CD4-positive, alpha-beta T cell treated with Interleukin-4 for 4 hours (primary cell): ENCODE measurements at regions not wholly inside any gene's neighbourhood (a gene's known extent, or its start where the extent isn't known, plus 50 kb on each side); places are given as distances from the start of the nearest gene placed in this dataset.

Experiments used
- DNase-seq: peaks from one replicate; pipeline ENCODE4 v3.0.0-alpha.2; 2020

DNA sequence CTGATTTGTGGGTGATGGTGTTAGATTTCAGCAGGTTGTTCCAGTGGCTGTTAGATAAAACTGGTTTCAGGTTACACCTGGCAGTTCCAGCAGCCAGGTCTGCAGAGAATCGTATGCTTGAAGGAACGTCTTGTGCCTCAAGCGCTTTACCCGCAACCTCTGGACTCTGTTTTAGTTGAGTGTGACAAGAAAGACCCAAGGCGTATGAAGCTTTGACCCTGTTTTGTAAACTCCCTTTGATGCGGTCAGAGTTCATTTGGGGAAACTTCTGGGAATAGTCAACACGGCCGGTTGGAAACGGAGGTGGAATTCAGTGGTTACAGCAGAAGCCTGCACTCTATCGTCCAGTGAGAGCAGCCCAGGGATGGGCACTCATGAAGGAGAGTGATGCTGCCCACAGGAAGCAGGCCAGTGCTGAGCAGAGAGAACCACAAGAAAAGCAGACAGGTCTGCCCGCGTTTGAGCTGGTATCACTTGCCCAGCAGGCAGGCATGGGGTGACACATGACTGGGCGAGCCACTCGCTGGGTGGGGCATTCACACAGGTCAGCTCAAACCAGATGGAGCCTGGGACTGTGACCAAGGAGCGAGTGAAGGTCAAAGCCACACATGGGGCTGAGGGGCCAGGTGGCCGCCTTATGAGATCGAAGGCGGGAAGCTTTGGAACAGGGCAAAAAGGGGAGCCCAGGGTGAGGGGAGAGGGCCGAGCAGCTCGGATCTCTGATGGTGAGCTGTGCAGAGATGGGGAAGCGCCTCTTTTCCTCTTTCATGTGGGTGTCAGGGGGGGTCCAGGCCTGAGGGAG is 99.6 kb upstream of the MBOAT2 start:
- no peak for DNase-seq

DNA sequence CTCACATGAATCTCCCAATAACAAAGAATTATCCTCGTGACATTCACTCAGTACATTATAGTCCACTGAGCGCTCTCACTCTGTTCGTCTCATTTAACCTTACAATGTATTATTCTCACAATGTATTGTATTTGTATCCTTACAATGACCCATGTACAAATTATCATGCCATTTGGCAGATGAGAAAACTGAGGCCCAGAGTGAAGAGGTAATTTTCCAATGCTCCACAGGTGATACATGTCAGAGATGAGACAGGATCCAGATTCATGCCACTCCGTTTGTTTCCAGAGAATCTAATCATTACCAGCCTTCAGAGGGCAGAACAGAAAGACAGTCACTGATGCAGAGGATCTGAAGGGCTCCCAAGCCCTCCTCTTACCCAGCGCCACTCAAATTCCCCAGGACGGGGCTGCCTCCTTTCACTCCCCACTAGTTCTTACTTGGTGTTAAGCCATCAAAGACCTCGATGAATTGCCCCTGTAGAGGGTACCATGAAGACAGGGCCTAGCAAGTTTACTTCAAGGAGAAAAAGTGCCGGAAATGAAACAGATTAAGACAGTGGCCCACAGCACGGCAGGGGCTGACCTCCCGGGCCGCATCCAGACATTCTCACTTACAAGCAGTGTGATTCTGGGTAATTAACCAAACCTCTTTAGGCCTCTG is 98.4 kb upstream of the MBOAT2 start:
- DNase-seq = no peak

DNA sequence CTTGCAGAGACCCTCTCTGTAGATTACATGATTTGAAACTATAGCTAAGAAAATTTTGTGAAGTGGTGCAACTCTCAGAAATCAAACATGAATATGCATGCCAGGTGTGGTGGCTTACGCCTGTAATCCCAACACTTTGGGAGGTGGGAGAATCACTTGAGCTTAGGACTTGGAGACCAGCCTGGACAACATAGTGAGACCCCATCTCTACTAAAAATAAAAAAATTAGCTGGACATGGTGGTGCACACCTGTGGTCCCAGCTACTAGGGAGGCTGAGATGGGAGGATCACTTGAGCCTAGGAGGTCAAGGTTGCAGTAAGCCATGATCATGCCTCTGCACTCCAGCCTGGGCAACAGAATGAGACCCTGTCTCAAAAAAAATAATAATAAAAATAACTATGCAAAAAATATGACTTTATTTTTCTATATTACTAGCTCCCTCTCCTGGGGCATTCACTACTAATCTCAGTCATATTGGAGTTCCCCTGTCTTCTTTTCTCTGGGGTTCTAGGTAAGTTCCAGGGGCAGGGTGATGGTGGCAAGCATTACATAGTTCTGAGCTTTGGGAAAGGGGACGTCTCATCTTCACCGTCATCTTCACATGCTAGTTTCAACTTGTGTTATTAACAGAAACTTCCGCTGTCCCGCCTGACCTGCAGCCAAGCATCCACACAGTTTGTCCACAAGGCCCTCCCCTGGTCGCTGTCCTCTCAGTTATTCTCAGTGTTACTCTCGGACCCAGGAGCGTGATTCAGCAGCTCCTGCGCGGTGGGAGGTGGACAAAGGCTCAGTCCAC is 96.8 kb upstream of the MBOAT2 start:
- no peak for DNase-seq

DNA sequence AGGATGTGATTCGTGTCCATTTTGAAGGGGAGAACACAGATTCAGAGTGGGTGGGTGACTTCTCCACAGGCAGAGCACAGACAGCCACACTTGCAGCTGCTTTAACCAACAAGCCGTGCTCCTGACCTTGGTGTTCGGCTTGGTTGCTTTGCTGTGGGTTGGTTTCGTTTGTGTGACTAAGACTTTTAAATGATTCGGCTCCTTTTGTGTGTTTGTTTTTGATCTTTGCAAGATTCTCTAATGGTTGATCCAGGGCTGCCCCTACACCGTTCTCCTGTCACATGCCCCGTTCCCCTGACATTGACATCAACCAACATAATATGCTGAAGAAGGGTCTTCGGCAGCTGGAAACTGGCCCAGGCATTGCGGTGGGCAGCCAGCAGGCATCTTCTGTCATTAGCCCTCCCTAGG is 95.9 kb upstream of the MBOAT2 start:
- DNase-seq = no peak

DNA sequence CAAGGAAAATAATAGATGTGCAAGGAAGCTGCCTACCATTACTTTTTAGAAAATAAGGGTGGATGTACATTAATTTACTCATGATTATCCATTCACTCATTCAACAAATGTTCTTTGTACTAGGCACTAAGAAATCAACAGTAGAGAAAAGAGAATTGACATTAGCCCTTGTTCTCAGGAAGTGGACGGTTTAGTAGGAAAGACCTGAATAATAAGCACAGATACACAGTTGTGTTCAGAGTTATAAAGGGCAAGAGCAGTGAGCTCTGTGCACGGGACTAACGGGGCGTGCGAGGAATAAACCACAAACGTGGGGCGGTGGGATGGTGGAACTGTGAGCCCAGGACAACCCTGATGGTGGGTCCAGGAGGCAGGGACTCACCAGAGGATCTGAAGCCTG is 94.4 kb upstream of the MBOAT2 start:
- no peak for DNase-seq

DNA sequence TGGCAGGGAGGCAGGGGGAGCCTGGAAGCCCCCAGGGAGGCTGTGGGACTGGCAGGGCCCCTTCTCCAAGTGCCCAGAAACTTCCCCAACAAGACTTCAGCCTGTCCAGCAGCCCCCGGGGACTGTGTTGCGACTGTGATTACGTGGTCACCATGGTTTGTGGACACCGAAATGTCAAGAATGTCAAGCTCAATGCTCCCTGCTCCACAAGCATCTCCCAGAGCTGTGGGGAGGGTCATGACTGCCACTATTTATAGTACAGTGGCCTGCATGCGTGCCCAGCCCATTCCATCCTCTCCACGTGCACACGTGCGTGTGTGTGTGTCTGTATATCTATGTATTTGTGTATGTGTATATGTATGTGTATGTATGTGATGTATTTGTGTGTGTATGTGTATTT is 93.8 kb upstream of the MBOAT2 start:
- DNase-seq = no peak

DNA sequence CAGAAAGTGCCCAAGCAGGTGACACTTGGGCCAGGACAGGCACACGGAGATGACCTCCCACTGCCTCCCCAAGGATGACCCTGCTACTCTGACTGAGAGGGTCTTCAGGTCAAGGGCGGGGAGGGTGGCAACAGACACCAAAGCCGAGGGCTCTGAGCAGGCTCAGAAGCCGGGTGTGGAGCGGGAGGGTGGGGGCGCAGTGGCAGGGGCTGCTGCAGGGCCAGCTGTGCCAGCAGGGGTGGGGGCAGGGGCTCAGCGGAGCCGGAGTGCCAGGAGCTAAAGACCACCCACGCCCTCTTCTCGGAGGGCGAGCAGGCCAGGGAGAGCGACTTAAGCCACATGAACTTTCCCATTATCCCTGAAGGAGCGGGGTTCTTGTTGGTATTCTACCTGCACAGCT is 93.3 kb upstream of the MBOAT2 start:
- DNase-seq = no peak

DNA sequence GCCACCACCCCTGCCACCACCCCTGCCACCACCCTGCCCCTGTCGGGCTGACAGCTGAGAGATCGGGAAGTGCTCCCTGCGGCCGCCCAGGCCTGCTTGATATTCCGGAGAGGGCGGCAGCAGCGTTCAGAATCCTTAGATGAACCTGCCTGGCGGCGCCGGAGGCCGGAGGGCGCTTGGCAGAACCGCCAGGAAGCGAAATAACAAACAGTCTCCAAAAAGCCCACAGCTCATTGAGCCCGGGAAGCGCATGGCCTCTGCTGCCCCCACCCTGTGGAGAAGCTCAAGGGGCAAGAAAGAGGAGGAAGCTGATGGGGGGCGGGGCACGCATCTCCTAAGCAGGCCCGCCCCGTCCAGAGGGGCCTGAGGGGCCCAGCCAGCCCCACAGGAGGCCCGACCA is 92.2 kb upstream of the MBOAT2 start:
- DNase-seq = no peak

DNA sequence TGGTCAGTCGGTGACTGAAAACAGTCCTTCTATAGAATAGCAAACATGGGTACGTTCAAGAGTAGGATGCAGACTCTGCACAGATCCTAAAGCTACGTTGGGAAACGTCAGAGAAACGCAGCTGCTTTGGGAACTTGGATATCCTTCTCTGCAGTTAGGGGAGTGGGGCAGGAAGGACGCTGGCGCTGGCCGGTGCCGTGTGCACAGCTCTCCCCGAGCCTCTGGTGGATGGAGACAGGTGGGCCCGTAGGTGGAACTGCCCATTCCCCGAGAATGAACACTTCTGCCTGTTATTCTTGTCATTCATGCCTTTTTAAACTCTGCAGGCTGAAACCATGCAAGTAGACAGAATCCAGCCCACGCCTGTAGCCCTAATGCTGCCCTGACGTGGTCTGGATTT is 91.7 kb upstream of the MBOAT2 start:
- DNase-seq = no peak

DNA sequence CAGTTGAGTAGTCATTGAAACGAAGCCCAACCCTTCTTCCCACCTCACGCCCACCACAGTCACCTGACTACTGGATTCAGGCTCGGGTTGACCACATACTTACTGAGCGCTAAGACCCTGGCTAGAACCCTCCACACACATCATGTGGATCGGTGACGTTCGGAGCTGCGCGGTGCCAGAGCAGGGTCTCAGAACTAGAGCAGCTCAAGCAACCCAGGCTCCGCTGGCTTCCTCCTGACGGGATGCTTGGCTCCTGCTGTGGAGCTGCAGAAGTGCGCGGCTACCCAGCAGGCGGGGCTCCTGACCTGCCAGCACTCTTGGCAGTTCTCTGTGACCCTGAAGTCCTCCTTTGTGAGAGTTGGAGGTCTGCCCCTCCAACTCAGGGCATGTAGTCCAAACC is 90.6 kb upstream of the MBOAT2 start:
- DNase-seq = no peak

DNA sequence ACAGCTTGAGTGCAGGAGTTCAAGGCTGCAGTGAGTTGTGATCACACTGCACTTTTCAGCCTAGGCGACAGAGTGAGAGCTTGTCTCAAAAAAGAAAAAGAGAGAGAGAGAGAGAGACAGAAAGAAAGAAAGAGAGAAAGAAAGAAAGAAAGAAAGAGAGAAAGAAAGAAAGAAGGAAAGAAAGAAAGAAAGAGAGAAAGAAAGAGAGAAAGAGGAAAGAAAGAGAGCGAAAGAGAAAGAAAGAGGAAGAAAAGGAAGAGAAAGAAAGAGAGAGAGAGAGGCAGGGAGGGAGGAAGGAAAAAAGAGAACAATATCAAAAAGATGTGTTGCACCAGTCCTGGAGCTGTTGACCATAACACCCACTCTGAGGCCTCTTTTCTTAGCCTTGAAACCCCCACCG is 89.8 kb upstream of the MBOAT2 start:
- DNase-seq = no peak

DNA sequence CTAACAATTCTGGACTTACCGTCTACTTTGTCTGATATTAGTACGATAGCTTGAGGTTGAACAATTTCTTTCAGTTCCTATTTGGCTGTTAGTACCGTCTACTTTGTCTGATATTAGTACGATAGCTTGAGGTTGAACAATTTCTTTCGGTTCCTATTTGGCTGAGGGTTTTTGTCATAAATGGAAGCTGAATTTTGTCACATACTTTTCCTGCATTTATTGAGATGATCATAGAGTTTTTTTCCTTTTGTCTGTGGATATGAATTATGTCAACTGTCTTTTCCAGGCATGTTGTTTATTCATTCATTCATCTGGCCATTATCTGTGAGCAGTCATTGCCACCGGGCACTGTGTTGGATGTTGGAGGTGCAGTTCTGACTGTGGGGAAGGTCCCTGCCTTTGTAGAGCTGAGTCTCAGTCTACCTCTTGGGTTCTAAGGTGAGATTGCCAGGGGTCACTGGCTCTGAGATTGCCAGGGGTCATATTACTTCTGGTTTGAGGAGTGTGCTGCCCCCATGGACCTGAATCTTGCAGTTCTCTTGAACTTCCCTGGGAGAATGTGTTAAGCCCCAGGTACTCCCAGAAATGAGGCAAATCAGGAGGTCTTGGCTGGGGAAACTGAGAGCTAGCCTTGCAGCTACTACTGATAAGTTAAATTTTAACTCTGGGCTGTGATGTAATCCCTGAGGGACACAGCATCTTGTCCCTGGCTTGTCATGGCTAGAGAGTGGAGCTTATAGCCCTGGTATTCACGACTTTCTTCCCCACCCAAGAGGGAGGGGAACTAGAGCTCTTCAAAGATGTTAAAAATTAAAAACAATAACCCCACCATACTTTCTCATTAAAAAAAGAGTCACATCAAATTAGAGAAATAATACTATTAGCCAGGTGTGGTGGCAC is 89.1 kb upstream of the MBOAT2 start:
- no peak for DNase-seq

DNA sequence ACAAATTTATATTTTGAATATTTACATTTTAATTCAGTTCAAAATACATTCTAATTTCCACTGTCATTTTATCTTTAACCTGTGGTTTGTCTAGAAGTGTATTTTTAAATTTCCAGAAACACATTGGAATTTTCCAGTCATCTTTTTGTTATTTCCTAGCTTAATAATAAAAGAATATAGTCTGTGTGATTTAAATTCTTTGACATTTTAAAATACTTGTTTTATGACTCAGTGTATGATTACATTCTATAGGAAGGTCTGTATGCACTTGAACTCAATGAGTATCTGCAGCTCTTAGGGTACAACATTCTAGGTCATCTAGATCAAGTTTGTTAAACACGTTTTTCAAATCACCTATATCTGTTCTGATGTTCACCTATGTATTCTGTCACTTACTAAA is 88.3 kb upstream of the MBOAT2 start:
- DNase-seq = no peak

DNA sequence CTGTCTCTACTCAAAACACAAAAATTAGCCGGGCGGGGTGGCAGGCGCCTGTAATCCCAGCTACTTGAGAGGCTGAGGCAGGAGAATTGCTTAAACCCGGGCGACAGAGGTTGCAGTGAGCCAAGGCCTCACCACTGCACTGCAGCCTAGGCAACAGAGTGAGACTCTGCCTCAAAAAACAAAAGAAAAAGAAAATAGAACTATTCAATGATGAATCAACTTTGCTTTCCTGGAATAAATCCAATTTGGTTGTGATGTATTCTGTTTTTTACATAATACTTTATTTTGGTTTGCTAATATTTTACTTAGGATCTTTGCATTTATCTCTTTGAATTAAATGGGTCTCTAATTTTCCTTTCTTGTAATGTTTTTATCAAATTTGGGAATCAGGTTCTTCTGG is 86.3 kb upstream of the MBOAT2 start:
- no peak for DNase-seq

DNA sequence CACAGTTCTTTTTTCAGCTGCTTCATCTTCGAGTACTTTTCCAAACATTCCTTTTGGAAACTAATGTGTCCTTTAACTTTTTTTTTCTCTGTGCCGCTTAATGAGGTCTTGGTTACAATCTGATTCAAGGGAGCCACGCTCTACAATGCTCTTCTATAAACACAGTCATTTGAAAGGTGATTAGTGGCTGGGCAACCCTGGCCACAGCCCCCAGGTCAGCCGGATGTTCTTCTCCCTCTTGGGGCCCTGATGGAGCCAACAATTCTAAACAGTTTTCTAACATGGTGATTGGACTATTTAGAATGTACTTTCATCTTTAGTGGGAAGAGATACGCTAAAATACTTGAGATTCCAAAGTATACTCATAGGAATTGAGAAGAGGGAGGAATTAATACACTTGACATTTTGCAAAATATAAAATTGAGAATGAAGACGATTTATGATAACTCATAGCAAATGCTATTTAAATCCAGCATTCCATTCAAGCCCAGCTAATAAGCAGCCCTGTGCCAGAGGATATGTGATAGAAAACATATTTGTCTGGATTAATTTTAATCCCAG is 83.7 kb upstream of the MBOAT2 start:
- no peak for DNase-seq

DNA sequence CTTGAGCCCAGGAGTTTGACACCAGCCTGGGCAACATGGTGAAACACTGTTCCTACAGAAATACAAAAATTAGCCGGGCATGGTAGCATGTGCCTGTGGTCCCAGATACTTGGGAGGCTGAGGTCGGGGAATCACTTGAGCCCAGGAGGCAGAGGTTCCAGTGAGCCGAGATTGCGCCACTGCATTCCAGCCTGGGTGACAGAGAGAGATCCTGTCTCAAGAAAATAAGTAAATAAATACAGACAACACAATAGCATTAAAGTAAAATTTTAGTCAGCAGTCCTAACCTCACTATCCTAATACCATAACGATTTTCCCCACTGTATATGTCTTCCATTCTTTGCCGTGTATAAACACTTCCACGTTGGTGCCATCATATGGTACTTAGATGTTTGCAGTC is 83.0 kb upstream of the MBOAT2 start:
- no peak for DNase-seq

DNA sequence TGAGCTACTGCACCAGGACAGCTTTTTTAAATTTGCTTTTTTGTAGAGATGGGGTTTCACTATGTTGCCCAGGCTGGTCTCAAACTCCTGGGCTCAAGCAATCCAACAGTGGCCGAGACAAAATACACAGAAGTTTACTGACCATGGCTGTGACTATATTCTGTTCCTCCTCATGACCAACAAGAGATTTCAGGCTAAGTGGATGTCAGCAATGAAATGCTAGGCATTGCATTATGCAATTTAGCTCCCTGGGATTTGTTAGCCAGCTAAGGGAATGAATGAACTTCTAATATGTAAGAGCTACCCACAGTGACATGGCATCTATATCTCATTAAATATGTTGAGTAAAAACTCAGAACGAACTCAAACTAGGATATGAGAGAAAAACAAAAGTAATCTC is 81.9 kb upstream of the MBOAT2 start:
- no peak for DNase-seq

DNA sequence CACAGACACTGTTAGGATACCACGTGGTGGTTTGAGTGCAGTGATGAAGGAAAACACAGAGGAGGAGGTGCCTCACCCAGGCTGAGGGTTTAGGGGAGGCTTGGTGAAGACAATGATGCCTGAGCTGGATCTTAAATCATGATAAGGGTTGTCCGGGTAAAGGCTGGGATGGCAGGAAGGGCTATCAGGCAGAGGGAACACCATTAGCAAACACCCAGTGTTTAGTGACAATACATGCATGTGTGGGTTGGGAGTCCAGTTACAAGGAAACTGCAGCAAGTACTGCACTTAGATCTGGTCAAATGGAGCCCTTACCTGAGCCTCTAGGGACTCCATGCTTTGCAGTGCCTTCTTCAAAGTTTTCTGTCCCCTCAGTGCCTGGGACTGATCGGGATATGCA is 79.8 kb upstream of the MBOAT2 start:
- DNase-seq = no peak

DNA sequence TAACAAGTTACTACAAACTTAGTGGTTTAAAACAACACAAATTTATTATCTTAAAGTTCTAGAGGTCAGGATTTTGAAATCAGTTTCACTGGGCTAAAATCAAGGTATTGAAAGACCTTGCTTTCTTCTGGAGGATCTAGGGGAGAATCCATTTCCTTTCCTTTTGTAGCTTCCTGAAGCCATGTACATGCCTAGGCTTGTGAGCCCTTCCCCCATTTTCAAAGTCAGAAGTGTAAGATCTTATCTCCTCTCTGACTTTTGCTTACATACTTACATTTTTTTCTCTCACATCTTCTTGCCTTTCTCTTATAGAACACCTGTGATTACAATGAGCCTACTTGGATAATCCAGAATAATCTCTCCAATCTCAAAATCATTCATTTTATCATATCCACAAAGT is 78.7 kb upstream of the MBOAT2 start:
- no peak for DNase-seq

DNA sequence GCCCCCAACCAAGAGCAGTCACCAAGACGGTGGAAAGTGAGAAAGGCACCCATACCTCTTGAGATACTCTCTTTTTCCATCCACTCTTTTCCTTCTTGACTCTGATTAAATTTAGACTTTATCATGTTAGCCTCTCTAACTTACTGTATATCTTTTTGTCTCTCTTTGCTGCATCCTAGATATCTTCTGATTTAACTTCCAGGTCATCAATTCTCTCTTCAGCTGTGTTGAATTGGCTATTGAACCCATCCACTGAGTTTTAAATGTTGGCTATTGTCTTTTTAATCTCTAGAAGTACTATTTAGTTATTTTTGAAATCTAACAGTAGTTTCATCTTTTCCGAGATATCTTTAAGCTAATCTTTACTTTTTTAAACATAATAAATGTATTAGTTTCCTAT is 78.3 kb upstream of the MBOAT2 start:
- no peak for DNase-seq

DNA sequence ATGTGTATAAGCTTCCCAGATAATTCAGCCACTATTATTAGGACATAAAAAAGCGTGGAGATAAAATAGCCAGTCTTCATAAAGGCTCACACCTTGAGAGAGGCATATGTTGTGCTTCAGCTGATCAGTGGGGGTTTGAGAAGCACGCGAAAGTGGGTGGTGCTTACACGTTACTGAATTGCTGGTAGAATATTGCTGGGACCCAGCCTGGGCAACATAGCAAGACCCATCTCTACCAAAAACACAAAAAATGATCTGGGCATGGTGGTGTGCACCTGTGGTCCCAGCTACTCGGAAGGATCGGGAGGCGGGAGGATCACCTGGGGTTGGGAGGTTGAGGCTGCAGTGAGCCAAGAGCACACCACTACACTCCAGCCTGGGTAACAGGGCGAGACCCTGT is 74.9 kb upstream of the MBOAT2 start:
- DNase-seq = no peak

DNA sequence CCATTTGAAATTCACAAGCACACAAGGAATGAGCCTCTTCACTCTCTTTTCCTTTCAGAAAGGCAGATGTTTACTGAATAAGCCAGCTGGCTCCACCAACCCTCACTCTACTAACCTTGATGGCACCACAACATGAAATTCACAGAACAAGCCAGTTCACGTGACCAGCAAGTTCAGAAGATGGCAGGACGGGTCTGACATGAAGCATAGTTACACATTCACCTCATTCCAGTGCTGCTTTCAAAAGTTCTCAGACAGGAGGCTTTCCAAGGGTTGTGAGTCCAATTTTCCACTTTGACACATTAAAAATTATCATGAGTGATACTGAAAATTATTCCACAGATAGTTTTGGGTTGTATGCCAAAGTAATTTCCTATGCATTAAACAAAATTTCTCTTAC is 74.2 kb upstream of the MBOAT2 start:
- no peak for DNase-seq

DNA sequence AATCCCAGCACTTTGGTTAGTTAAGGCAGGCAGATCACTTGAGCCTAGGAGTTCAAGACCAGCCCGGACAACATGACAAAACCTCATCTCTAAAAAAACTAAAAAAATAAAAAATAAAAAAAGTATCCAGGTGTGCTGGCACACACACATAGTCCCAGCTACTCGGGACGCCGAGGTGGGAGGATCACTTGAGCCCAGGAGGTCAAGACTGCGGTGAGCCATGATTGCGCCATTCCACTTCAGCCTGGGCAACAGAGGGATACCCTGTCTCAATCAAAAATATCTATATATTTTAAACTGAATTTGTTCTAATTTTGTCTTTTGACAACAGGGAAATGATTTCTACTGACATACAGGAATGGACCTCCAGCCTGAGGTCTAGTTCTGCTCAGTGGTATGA is 73.3 kb upstream of the MBOAT2 start:
- no peak for DNase-seq
